OCI-LY3 (cell line): ENCODE measurements at regions not wholly inside any gene's neighbourhood (a gene's known extent, or its start where the extent isn't known, plus 50 kb on each side); places are given as distances from the start of the nearest gene placed in this dataset.

ENCODE experiments used
- EZH2phosphoT487 ChIP-seq: fragments of 200-600 bp; shearing (Covaris generic); IDR thresholded peaks from 2 replicates; pipeline ENCODE4 v1.6.1; 2018; ENCODE audit warnings: antibody characterized with exemption, mixed run types, low read depth
- TF ChIP-seq, protein P1 (sequence below): fragments of 200-600, 300-600 bp; sonication (generic); IDR thresholded peaks from 2 replicates; pipeline ENCODE4 v1.5.1; 2014; ENCODE audit warnings: antibody characterized with exemption, low read length, low read depth

DNA sequence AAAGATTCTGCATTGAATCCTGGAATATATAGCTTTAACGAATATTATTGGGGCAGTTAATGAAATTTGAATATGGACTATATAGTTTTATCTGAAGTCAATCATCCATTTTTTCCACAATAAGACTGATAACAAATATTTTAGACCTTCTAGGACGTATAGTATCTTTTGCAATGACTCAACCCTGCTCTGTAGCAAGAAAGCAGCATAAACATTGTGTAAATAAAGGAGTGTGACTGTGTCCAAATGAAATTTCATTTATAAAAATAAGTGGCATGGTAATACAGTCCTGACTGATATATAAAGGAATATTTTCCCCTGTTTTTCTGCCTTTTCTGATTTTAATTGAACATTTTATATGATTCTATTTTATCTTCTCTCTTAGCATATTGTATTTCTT, 947.7 kb upstream of the SLIT2 start:
- TF ChIP-seq, protein P1, sequence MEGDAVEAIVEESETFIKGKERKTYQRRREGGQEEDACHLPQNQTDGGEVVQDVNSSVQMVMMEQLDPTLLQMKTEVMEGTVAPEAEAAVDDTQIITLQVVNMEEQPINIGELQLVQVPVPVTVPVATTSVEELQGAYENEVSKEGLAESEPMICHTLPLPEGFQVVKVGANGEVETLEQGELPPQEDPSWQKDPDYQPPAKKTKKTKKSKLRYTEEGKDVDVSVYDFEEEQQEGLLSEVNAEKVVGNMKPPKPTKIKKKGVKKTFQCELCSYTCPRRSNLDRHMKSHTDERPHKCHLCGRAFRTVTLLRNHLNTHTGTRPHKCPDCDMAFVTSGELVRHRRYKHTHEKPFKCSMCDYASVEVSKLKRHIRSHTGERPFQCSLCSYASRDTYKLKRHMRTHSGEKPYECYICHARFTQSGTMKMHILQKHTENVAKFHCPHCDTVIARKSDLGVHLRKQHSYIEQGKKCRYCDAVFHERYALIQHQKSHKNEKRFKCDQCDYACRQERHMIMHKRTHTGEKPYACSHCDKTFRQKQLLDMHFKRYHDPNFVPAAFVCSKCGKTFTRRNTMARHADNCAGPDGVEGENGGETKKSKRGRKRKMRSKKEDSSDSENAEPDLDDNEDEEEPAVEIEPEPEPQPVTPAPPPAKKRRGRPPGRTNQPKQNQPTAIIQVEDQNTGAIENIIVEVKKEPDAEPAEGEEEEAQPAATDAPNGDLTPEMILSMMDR = no peak
- TF ChIP-seq EZH2phosphoT487 = no peak
